Sigmoid colon (tissue), 6 donors: ENCODE measurements at regions not wholly inside any gene's neighbourhood (a gene's known extent, or its start where the extent isn't known, plus 50 kb on each side); places are given as distances from the start of the nearest gene placed in this dataset.
"Not testable (repeated sequence)": the region's sequence is repeated elsewhere in the genome, so short reads cannot be mapped to it uniquely, and the experiment has no call there.

Experiments used
- DNase-seq: peaks from one replicate; pipeline ENCODE4 v3.0.0-alpha.2; 2019
- H3K27ac ChIP-seq, 4 donors: fragments of 200-600 bp; sonication (generic); one replicate each; pipeline ENCODE4 v1.5.1; 2016 to 2019; ENCODE audit warnings: mild to moderate bottlenecking in 1 of 4
- H3K27me3 ChIP-seq, 3 donors: fragments of 200-600 bp; sonication (generic); one replicate each; pipeline ENCODE4 v1.5.1; 2019; ENCODE audit warnings: mild to moderate bottlenecking in 1 of 3
- H3K36me3 ChIP-seq, 4 donors: fragments of 200-600 bp; sonication (generic); one replicate each; pipeline ENCODE4 v1.5.1; 2016 to 2019
- H3K4me1 ChIP-seq, 4 donors: fragments of 200-600 bp; sonication (generic); one replicate each; pipeline ENCODE4 v1.5.1; 2017 to 2019
- H3K4me3 ChIP-seq, 4 donors: fragments of 200-600 bp; sonication (generic); one replicate each; pipeline ENCODE4 v1.5.1; 2017 to 2019; ENCODE audit warnings: mild to moderate bottlenecking in 2 of 4, moderate library complexity in 1 of 4
- H3K9me3 ChIP-seq, 4 donors: fragments of 200-600 bp in 3 of 4; sonication (generic) in 3 of 4; one replicate each; pipeline versions ENCODE4 v1.5.1 to v1.6.1; 2013 to 2019
- EP300 ChIP-seq, 4 donors: sonication (generic); formaldehyde crosslinking; IDR thresholded peaks; one replicate each; pipeline ENCODE4 v1.6.1; 2017; ENCODE audit warnings: antibody characterized with exemption in 4 of 4
- POLR2A ChIP-seq, 2 donors: fragments of 450-650 bp; IDR thresholded peaks; one replicate each; pipeline ENCODE4 v1.6.1; 2016; ENCODE audit warnings: antibody characterized with exemption in 2 of 2, mild to moderate bottlenecking in 2 of 2, moderate library complexity in 2 of 2
- POLR2AphosphoS5 ChIP-seq, 4 donors: sonication (generic); formaldehyde crosslinking; IDR thresholded peaks; one replicate each; pipeline ENCODE4 v1.6.1; 2017; ENCODE audit warnings: antibody characterized with exemption in 4 of 4
- WGBS, 2 donors: extraction: QIAGEN DNeasy Blood & Tissue Kit; methylation state at CpG; one replicate each; pipeline ENCODE4 v1.1.7; 2013; 5-methylcytosine and 5-hydroxymethylcytosine counted together
- intact Hi-C: fragments of 100-400 bp; cut with DNase I; formaldehyde crosslinking; loops from one replicate; pipeline ENCODE4 v1.15.1; 2023
- TF ChIP-seq, protein P1 (sequence below), 4 experiments: fragments of 450-650 bp in 3 of 4; fragments of 200-600 bp in 1 of 4; IDR thresholded peaks; one replicate each; pipeline ENCODE4 v1.5.1; 2016 to 2019; ENCODE audit warnings: antibody characterized with exemption in 4 of 4, mild to moderate bottlenecking in 3 of 4, moderate library complexity in 2 of 4
- donor health status: healthy with polysubstance abuse.
- donor health status: healthy.

DNA sequence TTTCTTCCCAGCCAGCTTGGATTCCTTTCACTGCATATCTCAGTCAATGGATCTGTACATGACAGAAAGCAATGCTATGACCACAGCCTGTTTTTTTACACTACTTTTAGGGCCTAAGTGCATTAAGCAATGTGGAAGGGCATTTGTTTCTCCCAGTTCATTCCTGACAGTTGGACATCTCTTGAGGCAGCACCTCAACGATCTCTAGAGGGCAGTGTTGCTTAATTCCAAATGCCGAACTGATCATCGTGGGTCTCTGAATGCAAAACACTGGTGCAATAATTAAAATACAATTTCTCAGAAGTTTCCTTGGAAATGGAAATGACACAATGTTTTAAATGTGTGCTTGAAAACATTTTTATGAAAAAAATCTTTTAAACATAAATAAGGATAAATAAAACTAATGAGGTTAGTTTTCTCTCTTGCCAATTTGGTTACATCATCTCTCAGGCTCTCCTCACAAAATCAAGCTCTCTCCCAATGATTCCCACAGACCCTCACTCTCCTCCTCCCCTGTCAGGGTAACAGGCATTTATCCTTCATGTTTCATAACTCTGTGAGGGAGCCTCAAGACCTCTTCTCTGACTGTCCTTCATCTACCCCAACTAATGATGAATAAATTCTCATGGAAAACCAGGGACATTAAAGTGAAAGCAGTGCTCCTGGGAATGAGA is 192.4 kb upstream of the SLC16A7 start:
- 0 to 1% methylated on average over 3 of the region's 3 CpGs for WGBS, 2 donors
- Histone ChIP-seq H3K4me3 (no peak overlapping the region), H3K4me1 (peaks cover 0 to 5% (median 0%) of the 10 kb centered on the region in 4 donors), H3K9me3 (no peaks in the 10 kb centered on the region), H3K36me3 (no peaks in the 10 kb centered on the region), H3K27me3 (no peaks in the 10 kb centered on the region), H3K27ac (no peak overlapping the region)
- TF ChIP-seq, protein P1, sequence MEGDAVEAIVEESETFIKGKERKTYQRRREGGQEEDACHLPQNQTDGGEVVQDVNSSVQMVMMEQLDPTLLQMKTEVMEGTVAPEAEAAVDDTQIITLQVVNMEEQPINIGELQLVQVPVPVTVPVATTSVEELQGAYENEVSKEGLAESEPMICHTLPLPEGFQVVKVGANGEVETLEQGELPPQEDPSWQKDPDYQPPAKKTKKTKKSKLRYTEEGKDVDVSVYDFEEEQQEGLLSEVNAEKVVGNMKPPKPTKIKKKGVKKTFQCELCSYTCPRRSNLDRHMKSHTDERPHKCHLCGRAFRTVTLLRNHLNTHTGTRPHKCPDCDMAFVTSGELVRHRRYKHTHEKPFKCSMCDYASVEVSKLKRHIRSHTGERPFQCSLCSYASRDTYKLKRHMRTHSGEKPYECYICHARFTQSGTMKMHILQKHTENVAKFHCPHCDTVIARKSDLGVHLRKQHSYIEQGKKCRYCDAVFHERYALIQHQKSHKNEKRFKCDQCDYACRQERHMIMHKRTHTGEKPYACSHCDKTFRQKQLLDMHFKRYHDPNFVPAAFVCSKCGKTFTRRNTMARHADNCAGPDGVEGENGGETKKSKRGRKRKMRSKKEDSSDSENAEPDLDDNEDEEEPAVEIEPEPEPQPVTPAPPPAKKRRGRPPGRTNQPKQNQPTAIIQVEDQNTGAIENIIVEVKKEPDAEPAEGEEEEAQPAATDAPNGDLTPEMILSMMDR (IDR thresholded peaks at IDR 0.05), result peak in 3 of 4 experiments; percentile 34 to 69 (median 38)
- TF ChIP-seq EP300 (IDR thresholded peaks at IDR 0.05) (no peak), POLR2AphosphoS5 (IDR thresholded peaks at IDR 0.05) (no peak), POLR2A (IDR thresholded peaks at IDR 0.05) (no peak)
- intact Hi-C loops, result loop anchor here (2.0 kb wide), 1 partner anchor 405 kb away; no protein-coding TSS in a partner anchor
- no peak for DNase-seq

DNA sequence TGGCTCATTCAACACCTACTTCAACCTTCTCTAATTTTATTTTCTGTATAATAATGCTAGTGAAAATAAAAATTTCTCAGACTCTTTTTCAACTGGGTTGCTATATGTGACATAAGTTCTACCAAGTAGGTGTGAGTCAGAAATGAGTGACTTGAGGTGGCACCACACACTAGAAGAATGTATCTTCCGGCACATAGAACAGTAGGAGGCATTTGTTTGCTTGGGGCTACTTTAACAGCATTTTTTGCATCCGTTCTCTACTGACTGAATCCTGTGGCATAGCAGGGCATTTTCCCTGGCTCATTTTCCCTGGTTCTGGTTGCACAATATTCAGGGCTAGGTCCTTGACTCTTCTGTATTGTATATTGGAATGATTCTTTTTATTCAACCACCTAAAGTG is 194.0 kb upstream of the SLC16A7 start:
- TF ChIP-seq POLR2A (IDR thresholded peaks at IDR 0.05) (no peak), POLR2AphosphoS5 (IDR thresholded peaks at IDR 0.05) (no peak), EP300 (IDR thresholded peaks at IDR 0.05) (no peak)
- TF ChIP-seq, protein P1 (IDR thresholded peaks at IDR 0.05), result no peak
- intact Hi-C loops, result loop anchor here (2.0 kb wide), 1 partner anchor 407 kb away; no protein-coding TSS in a partner anchor
- no peak overlapping the region for H3K27ac ChIP-seq
- H3K4me1 ChIP-seq, result peaks cover 0 to 5% (median 0%) of the 10 kb centered on the region in 4 donors
- H3K27me3 ChIP-seq, result no peaks in the 10 kb centered on the region
- DNase-seq, result no peak
- no peaks in the 10 kb centered on the region for H3K9me3 ChIP-seq
- no peaks in the 10 kb centered on the region for H3K36me3 ChIP-seq
- H3K4me3 ChIP-seq, result no peak overlapping the region
- 93 to 95% methylated on average over 2 of the region's 2 CpGs for whole genome bisulfite sequencing, 2 donors

DNA sequence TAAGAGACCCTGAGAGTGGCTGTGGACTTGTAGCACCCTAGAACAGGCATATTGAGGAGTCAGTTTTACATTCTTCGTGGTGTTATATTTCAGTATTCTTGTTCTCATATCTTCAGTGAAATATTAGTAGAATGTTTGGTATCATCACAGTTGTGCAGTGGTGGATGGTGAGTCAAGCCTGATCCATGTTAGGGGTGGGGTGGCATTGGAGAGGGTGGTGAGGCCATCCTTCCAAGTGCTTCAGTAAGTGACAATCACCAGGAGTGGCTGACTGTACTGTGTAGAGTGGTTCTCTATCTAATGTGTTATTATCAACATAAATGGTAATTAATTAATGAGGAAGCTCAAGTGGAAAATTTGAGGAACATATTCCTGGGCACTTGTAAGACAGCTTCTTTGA is 197.7 kb upstream of the SLC16A7 start:
- no peaks in the 10 kb centered on the region for H3K4me1 ChIP-seq
- H3K9me3 ChIP-seq, result no peaks in the 10 kb centered on the region
- H3K27me3 ChIP-seq, result no peaks in the 10 kb centered on the region
- no peak overlapping the region for H3K4me3 ChIP-seq
- WGBS, 2 donors, result 90 to 94% methylated on average over 1 of the region's 1 CpG
- H3K36me3 ChIP-seq, result no peaks in the 10 kb centered on the region
- intact Hi-C loops, result no loop called here
- no peak for TF ChIP-seq EP300 (IDR thresholded peaks at IDR 0.05)
- no peak for TF ChIP-seq POLR2AphosphoS5 (IDR thresholded peaks at IDR 0.05)
- no peak for DNase-seq
- H3K27ac ChIP-seq, result no peak overlapping the region

DNA sequence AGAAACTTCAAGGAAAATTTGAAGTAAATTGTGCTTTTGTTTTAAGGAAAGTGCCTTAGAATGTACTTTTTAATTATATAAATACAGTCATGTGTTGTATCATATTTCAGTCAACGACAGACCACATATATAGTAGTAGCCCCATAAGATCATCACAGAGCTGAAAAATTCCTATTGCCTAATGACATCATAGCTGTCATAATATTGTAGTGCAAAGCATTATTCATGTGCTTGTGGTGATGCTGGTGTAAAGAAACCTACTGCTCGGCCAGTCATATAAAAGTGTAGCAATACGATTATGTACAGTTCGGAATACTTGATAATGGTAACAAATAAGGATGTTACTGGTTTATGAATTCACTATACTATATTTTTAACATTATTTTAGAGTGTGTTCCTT is 198.9 kb upstream of the SLC16A7 start:
- DNase-seq, result no peak
- Histone ChIP-seq H3K27me3 (no peaks in the 10 kb centered on the region), H3K27ac (no peak overlapping the region), H3K4me1 (no peaks in the 10 kb centered on the region), H3K4me3 (no peak overlapping the region), H3K9me3 (no peaks in the 10 kb centered on the region), H3K36me3 (no peaks in the 10 kb centered on the region)
- TF ChIP-seq POLR2AphosphoS5 (IDR thresholded peaks at IDR 0.05) (no peak), EP300 (IDR thresholded peaks at IDR 0.05) (no peak), POLR2A (IDR thresholded peaks at IDR 0.05) (no peak)
- TF ChIP-seq, protein P1 (IDR thresholded peaks at IDR 0.05), result no peak
- 69 to 88% methylated on average over 4 of the region's 4 CpGs for WGBS, 2 donors
- intact Hi-C loops, result no loop called here

DNA sequence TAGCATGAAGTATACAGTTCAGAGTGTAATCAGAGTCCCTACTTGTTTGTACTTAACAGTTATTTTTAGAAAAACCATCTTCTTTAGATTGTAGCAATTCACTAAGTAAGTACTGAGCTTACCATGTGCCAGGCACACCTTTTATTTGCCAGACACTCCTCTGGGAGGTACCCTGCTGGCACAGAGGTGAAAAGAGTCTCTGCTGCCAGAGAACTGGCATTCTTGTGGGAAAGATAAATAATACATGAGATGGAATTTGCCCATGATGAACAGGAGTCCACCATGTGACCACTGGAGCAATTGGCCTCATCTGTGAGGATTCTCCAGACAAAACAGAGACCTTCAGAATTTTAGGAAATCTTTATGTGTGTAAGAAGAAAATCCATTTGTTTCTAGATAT is 199.3 kb upstream of the SLC16A7 start:
- Histone ChIP-seq H3K27me3 (no peaks in the 10 kb centered on the region), H3K9me3 (no peaks in the 10 kb centered on the region), H3K36me3 (no peaks in the 10 kb centered on the region), H3K27ac (no peak overlapping the region), H3K4me1 (no peaks in the 10 kb centered on the region), H3K4me3 (no peak overlapping the region)
- no peak for DNase-seq
- intact Hi-C loops, result no loop called here
- TF ChIP-seq POLR2A (IDR thresholded peaks at IDR 0.05) (no peak), EP300 (IDR thresholded peaks at IDR 0.05) (no peak), POLR2AphosphoS5 (IDR thresholded peaks at IDR 0.05) (no peak)
- TF ChIP-seq, protein P1 (IDR thresholded peaks at IDR 0.05), result no peak

DNA sequence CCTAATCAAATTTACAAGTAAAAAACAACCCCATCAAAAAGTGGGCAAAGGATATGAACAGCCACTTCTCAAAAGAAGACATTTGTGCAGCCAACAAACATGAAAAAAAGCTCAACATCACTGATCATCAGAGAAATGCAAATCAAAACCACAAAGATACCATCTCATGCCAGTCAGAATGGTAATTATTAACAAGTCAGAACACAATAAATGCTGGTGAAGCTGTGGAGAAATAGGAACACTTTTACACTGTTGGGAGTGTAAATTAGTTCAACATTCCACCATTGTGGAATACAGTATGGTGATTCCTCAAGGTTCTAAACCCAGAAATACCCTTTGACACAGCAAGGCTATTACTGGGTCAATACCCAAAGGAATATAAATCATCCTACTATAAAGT is 200.5 kb upstream of the SLC16A7 start:
- H3K27ac ChIP-seq, H3K4me1 ChIP-seq, H3K36me3 ChIP-seq, H3K4me3 ChIP-seq, H3K27me3 ChIP-seq, intact Hi-C loops, DNase-seq, H3K9me3 ChIP-seq: not testable (repeated sequence)
